ENCODE measurements at regions not wholly inside any gene's neighbourhood (a gene's known extent, or its start where the extent isn't known, plus 50 kb on each side); places are given as distances from the start of the nearest gene placed in this dataset.

DNA sequence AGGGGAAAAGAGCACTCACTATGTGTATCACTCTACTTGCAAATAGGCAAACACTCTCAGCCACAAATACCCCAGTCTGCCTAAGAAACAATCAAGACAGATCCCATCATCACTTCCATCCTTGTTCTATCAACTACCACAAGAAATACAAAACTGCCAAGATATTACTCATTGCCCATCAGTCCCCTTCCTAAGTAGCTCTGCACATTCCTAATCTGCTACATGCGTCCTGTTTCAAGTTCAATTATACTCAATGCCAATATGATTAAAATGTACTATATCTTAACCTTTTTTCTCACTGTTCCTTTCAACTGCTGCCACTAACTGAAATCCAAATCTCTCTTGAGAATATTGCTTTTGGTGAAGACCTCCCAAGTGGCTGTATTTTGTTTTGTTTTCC, 1688.4 kb downstream of the PLA2G4A start:
- TF ChIP-seq CTCF (IDR thresholded peaks at IDR 0.05) (no peak), POLR2A (IDR thresholded peaks at IDR 0.05) (no peak)

All from right lobe of liver (tissue), 4 donors.